Osteoblast (primary cell): ENCODE measurements at regions not wholly inside any gene's neighbourhood (a gene's known extent, or its start where the extent isn't known, plus 50 kb on each side); places are given as distances from the start of the nearest gene placed in this dataset.
"Not testable (repeated sequence)": the region's sequence is repeated elsewhere in the genome, so short reads cannot be mapped to it uniquely, and the experiment has no call there.

Experiments
- DNase-seq: peaks from one replicate; pipeline ENCODE4 v3.0.0; 2011; ENCODE audit warnings: low spot score, mixed read lengths; ENCODE audit not compliant: insufficient read length; ENCODE audit errors: missing footprints
- H2AFZ ChIP-seq: 2 replicates; pipeline ENCODE4 v1.6.0; 2011; ENCODE audit warnings: mild to moderate bottlenecking, low read length
- H3K27ac ChIP-seq: 2 replicates; pipeline ENCODE4 v1.5.1; 2011; ENCODE audit warnings: mild to moderate bottlenecking, low read depth, low read length, moderate library complexity
- H3K27me3 ChIP-seq: 2 replicates; pipeline ENCODE4 v1.6.0; 2012; ENCODE audit warnings: mild to moderate bottlenecking, control low read depth, inconsistent platforms, low read length, moderate library complexity; ENCODE audit not compliant: insufficient read depth
- H3K36me3 ChIP-seq: 2 replicates; pipeline ENCODE4 v1.5.1; 2011; ENCODE audit warnings: mild to moderate bottlenecking, low read length, control low read depth, moderate library complexity; ENCODE audit not compliant: insufficient read depth
- H3K4me1 ChIP-seq: 2 replicates; pipeline ENCODE4 v1.5.1; 2011; ENCODE audit warnings: mild to moderate bottlenecking, low read length, control low read depth, moderate library complexity; ENCODE audit not compliant: insufficient read depth
- H3K4me2 ChIP-seq: 2 replicates; pipeline ENCODE4 v1.6.0; 2011; ENCODE audit warnings: mild to moderate bottlenecking, low read length; ENCODE audit not compliant: insufficient read depth
- H3K4me3 ChIP-seq: fragments of 200-600 bp; sonication (generic); 3 replicates; pipeline ENCODE4 v1.5.1; 2012; ENCODE audit warnings: mild to moderate bottlenecking, low read length, inconsistent platforms; ENCODE audit not compliant: insufficient read depth
- H3K79me2 ChIP-seq: 2 replicates; pipeline ENCODE4 v1.6.0; 2012; ENCODE audit warnings: mild to moderate bottlenecking, low read length, control low read depth, inconsistent platforms; ENCODE audit not compliant: insufficient read depth
- H3K9me3 ChIP-seq: 2 replicates; pipeline ENCODE4 v1.5.1; 2011; ENCODE audit warnings: low read depth, low read length, control low read depth
- H4K20me1 ChIP-seq: 2 replicates; pipeline ENCODE4 v1.6.0; 2012; ENCODE audit warnings: mild to moderate bottlenecking, low read length, control low read depth; ENCODE audit not compliant: insufficient read depth
- CTCF ChIP-seq: IDR thresholded peaks from 2 replicates; pipeline ENCODE4 v1.5.1; 2011; ENCODE audit warnings: mild to moderate bottlenecking, low read depth, low read length, moderate library complexity; ENCODE audit errors: extremely low read depth

DNA sequence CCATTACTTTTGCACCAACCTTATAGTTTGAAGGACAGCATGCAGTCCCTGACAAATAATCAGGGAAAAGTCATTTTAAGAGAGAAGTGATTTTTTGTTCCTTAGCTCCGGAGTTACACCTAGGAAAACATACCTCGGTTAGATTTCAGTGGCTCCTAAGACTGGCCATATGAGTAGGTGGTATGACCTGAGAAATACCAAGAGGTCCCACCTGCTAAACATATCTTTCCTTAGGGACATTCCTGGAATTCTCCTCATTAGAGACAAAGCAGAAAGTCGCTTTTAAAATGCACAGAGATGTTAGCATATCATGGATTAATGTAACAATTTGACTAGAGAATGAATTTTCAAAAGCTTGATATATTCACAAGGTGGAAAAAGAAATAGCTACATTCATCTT is 84.2 kb upstream of the RNPC3 start:
- no peaks in the 10 kb centered on the region for H3K79me2 ChIP-seq
- no peak overlapping the region for H3K4me2 ChIP-seq
- H3K4me1 ChIP-seq, result no peaks in the 10 kb centered on the region
- DNase-seq, result no peak
- H4K20me1 ChIP-seq, result no peaks in the 10 kb centered on the region
- no peaks in the 10 kb centered on the region for H3K9me3 ChIP-seq
- H3K4me3 ChIP-seq, result no peak overlapping the region
- H3K27me3 ChIP-seq, result no peaks in the 10 kb centered on the region
- TF ChIP-seq CTCF, result no peak
- H3K36me3 ChIP-seq, result no peaks in the 10 kb centered on the region
- H2AFZ ChIP-seq, result no peak overlapping the region
- no peak overlapping the region for H3K27ac ChIP-seq

DNA sequence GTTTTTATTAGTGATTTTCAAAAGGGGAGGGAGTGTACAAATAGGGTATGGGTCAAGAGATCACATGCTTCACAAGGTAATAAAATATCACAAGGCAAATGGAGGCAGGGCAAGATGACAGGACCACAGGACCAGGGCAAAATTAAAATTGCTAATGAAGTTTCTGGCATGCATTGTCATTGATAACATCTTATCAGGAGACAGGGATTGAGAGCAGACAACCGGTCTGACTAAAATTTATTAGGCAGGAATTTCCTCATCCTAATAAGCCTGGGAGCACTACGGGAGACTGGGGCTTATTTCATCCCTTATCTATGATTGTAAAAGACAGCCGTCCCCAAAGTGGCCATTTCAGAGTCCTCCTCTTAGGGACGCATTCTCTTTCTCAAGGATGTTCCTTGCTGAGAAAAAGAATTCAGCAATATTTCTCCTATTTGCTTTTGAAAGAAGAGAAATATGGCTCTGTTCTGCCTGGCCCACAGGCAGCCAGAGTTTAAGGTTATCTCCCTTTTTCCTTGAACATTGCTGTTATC is 88.9 kb upstream of the RNPC3 start:
- not testable (repeated sequence) for H3K79me2 ChIP-seq, H3K4me3 ChIP-seq, DNase-seq, H4K20me1 ChIP-seq, H3K36me3 ChIP-seq, H3K4me1 ChIP-seq, H3K27ac ChIP-seq, H3K4me2 ChIP-seq, H3K9me3 ChIP-seq, H3K27me3 ChIP-seq, H2AFZ ChIP-seq

DNA sequence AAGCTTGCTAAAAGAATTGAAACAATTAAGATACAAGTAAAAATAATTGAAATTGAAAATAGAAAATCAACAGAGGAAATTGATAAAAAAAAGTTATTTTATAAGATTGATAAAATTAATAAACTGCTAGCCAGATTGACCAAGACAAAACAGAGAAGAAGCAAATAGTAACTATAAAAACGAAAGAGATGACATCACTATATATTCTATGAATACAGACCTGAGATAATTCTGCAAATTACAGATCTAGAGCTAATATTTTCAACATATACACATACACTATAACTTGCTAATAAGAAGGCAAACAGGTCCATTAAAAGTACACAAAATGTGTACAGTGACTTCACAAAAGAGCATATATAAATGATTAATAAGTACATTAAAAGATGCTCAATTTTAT is 90.1 kb upstream of the RNPC3 start:
- no peak overlapping the region for H2AFZ ChIP-seq
- H3K4me2 ChIP-seq, result no peak overlapping the region
- H3K27me3 ChIP-seq, result no peaks in the 10 kb centered on the region
- no peak overlapping the region for H3K4me3 ChIP-seq
- no peaks in the 10 kb centered on the region for H3K4me1 ChIP-seq
- DNase-seq, result no peak
- H3K79me2 ChIP-seq, result no peaks in the 10 kb centered on the region
- H3K36me3 ChIP-seq, result no peaks in the 10 kb centered on the region
- H3K27ac ChIP-seq, result no peak overlapping the region
- H4K20me1 ChIP-seq, result no peaks in the 10 kb centered on the region
- H3K9me3 ChIP-seq, result no peaks in the 10 kb centered on the region
- TF ChIP-seq CTCF, result no peak

DNA sequence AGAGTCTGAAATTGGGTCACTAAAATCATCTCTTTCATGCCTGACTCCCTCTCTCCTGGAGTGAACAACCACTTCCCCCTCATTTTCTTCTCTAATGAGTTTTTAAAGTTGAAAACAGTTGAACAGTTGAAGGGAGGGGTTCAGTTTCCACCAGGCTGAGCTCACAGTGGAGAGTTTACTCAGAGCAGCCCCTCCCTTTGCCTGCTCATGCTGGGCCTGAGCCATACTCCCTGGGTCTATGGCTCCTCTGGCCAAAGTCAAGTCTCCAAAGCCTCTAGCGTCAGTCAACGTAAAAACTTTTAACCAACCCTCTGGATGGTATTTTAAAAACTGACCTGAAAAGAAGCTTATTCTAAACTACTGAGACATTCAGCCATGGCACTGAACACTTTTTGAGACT is 100.8 kb upstream of the RNPC3 start:
- DNase-seq, result no peak
- no peaks in the 10 kb centered on the region for H4K20me1 ChIP-seq

More for the DNA sequence above, 100.8 kb upstream of the RNPC3 start:
- TF ChIP-seq CTCF, result no peak
- Histone ChIP-seq H3K27me3 (no peaks in the 10 kb centered on the region), H2AFZ (no peak overlapping the region), H3K9me3 (no peaks in the 10 kb centered on the region), H3K27ac (no peak overlapping the region), H3K4me3 (no peak overlapping the region), H3K4me1 (no peaks in the 10 kb centered on the region), H3K79me2 (no peaks in the 10 kb centered on the region), H3K4me2 (no peak overlapping the region), H3K36me3 (no peaks in the 10 kb centered on the region)
